C1 segment of cervical spinal cord (tissue), 14 donors: ENCODE measurements at regions not wholly inside any gene's neighbourhood (a gene's known extent, or its start where the extent isn't known, plus 50 kb on each side); places are given as distances from the start of the nearest gene placed in this dataset.

Source experiments
- DNase-seq, 14 donors: peaks; one replicate each; lab custom pipeline; 2025; lab: John Stamatoyannopoulos, UW

DNA sequence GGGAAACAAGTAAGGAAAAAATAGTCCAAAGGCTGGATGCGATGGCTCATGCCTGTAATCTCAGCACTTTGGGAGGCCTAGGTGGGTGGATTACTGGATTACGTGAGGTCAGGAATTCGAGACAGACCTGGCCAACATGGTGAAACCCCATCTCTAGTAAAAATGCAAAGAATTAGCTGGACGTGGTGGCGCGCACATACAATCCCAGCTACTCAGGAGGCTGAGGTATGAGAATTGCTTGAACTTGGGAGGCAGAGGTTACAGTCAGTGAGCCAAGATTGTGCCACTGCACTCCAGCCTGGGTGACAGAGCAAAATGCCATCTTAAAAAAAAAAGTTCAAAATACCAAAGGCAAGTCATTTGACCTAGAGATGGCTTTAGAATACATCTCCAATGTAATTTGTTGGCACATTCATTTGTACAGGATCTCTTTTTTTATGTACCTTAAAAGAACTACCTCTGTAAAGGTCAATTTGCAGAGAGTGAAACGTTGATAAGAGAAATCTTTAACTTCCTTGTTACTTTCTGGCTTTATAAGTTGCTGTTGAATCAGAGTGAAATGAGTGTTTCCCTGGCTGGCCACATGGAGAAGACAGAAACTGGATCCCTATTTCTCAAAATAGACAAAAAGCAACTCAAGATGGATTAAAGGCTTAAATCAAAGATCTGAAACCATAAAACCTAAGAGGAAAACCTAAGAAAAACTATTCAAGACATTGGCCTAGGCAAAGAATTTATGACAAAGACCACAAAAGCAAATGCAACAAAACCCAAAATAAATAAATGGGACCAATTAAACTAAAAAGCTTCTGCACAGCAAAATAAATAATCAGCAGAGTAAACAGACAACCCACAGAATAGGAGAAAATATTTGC, 260.7 kb downstream of the KLF6 start:
- no peak for DNase-seq

GRCh38 chr10:3523309-3524050, 261.5 kb downstream of the KLF6 start:
- DNase-seq, result no peak

GRCh38 chr10:3516923-3517255, 268.1 kb downstream of the KLF6 start:
- DNase-seq, result no peak

DNA sequence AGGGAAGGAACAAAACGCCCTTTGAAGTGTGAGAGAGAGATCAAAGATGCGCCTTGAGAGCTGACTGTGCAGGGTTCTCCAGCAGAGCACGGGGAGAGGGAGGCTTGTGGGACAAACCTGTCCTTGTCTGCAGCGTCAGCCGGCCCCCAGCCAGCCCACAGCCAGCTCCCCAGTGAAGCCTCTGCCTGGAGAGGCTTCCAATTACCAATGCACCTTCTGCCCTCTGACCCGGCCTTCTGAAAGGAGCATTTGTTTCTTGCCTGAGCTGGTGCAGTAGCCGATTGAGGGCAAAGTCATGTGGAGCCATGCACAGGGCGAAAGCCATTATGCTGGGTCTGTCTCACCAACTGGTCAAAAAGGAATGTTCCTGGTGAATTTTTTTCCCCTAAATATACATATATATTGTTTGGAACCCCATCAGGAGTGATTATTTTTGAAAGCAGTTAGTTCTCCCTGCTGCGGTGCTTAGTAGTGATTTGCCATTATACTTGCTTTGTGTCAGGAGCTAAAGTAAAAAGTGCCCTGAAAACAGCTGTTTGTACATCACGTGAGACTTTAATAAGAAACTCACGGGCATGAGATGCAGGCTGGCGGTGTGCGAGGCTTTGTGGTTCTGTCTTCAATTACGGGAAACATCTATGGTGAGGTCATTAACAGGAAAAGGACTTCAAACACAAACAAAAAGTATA, 268.6 kb downstream of the KLF6 start:
- no peak for DNase-seq

- DNase-seq, result no peak
These were observed 270.3 kb downstream of the KLF6 start for GRCh38 chr10:3514691-3515090.

GRCh38 chr10:3512263-3512662, 272.7 kb downstream of the KLF6 start:
- DNase-seq, result no peak

DNA sequence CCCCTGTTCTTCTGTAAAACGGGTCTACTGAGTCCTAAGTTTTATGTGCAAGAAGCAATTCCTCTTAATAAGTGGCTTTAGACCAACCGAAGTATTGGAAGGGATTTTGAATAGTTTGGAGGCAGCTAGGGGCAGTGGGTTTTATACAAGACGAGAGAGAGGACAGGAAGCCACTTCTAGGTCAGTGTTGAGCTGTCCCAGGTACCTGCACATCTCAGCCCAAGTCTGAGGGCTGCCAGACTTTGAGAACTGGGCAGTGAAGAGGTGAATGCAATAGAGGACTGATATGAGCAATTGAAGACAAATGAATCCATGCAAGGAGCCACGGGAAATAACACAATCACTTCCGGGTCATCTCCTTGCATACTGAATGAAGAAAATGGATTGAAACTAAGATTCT, 273.5 kb downstream of the KLF6 start:
- DNase-seq, result no peak

DNA sequence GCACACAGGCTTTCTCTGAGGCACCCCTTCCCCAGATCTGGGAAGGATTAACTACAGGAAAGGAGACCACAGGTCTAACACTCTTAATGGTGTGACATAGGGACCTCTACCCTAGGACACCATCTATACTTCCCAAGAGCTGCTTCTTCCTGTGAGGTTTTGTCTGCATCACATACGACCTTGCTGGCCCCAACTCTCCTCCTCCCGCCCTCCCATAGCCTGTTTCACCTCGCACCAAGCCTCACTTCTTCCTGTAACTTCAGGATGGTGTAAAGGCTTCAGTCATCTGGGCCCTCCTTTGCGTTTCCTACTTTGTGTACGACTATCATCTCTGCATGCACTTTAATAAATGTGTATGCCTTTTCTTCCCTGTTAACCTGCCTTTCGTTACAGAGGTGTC, 274.3 kb downstream of the KLF6 start:
- DNase-seq, result no peak

DNA sequence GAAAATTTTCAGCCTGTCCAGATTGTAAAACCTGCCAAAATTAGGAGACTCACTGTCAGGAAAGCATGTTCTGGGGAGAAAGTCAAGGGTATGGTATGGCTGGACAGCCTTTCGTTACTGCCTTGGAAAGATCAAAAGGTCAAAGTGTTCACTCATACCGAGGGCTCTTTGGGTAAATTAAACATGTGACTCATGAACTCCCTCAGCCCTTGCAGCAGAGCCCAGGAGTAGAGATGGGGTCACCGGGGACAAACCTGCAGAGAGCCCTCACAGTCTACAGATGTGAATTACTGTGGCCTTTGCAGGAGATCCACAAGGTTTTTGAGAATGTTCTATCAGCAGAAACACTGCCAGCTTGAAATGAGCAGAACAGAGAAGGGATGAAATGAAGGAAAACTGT, 275.7 kb downstream of the KLF6 start:
- DNase-seq, result no peak

DNA sequence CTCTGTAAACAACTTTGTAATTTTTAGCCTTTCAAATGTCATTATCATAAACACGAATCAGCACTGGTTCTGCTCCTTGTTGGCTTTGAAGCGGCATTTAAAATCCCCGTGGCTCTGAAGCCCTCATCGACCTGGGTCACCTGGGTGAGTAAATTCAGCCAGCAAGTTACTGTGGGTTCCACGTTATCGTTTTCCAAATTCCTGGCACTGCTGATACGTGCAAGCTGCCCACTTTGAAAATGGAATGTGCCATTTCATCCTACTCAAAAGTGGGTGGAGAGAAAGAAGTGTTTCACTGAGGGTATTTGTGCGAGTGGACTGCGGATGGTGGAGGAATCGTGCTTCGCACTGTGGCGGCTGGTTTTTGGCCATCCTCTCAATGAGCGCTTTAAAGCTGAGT, 281.7 kb downstream of the KLF6 start:
- no peak for DNase-seq

DNA sequence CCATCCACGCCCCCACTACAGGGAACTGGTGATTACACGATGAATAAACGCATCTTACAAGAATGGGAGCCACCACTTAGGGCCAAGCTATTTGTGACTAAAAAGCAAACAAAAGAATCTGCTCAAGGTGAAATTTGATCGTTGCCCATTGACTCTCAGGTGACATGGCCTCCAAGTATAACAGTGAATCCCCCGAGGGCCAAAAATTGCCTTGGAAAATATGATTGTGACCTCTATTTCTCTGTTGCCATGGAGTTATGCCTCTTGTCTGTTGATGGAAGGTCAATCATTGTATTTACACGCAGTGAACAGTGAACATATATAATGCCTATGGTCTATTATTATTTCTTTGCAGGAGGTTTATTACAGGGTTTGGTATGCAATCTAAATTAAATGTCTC, 282.3 kb downstream of the KLF6 start:
- DNase-seq, result no peak

DNA sequence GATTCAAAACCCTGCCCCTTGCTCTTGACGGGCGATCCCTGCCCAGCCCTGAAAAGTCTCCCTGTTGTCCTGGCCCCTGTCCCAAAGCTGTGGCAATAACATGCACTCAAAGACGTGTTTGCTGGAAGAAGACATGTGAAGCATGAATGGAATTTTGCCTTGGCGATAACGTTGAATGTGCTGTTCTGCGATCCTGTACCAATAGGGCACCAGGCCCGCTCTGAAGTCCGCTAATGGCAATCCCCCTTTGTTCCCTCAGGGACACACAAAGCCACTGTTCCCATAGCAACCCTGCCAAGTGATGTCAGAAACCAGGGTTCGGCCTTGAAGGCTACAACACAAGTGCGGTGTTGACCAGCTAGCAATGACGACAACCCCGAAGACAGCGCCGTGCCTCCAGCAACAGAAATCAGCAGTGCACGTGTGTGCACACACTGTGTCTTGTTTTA, 284.6 kb downstream of the KLF6 start:
- DNase-seq, result peak in 10 of 14 donors; percentile 3 to 90 (median 49)

DNA sequence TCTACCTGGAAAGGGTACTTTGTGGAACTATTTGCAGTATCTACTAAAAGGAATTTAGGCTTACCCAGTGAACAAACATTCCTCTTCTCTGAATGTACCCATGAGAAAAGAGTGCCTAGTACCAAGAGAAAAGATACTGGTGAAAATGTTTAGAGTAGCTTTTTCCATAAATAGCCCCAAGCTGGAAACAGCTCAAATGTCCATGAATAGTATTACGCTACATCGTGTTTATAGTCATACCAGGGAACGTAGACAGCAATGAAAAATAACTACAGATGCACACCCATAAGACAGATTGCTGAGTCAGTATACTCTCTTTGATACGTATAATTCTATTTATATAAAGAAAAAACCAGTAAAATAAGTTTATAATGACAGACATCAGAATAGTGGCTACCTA, 285.9 kb downstream of the KLF6 start:
- no peak for DNase-seq

- DNase-seq, result no peak
These were observed 287.4 kb downstream of the KLF6 start for GRCh38 chr10:3497581-3497980.

GRCh38 chr10:3496138-3496537, 288.9 kb downstream of the KLF6 start:
- DNase-seq, result no peak

DNA sequence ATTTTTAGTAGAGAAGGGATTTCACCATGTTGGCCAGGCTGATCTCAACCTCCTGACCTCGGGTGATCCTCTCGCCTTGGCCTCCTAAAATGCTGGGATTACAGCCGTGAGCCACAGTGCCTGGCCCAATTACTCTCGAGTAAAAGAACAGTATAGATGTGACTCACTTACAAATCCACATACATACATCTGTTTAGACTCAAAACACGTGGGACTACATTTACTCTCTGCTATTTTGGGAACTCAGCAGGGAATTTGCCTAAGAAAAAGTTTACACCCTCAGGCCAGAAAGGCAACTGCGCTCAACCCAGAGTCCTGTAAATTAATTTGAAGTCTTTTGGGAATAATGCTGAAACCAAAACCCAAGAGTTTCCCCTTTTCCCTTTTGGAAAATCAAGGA, 289.7 kb downstream of the KLF6 start:
- DNase-seq, result no peak

GRCh38 chr10:3494838-3495230, 290.2 kb downstream of the KLF6 start:
- DNase-seq, result no peak

GRCh38 chr10:3494131-3494837, 290.7 kb downstream of the KLF6 start:
- DNase-seq, result no peak

- no peak for DNase-seq
These were observed 291.4 kb downstream of the KLF6 start for GRCh38 chr10:3493621-3494020.

- DNase-seq, result no peak
These were observed 293.4 kb downstream of the KLF6 start for GRCh38 chr10:3491571-3491970.

DNA sequence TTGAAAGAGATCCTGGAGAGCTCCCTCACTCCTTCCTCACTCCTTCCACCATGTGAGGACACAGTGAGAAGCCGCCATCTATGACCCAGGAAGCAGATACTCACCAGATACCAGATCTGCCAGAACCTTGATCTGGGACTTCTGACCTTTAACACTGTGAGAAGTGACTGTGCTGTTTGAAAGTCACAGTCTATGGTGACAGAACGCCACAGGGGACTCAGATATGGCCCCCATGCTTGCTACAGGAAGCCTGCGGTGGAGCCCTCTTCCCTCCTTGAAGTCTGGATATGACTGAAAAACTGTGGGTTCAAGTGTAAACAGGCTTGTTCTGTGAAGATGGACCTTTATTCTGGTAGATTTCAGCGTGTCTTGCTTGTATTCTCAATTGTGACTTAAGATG, 297.8 kb downstream of the KLF6 start:
- DNase-seq, result no peak
